GM12873 (cell line): ENCODE measurements at regions not wholly inside any gene's neighbourhood (a gene's known extent, or its start where the extent isn't known, plus 50 kb on each side); places are given as distances from the start of the nearest gene placed in this dataset.

Source experiments
- CTCF ChIP-seq: IDR thresholded peaks from 2 replicates; pipeline ENCODE4 v1.5.1; 2012; ENCODE audit warnings: low read depth, mild to moderate bottlenecking, moderate library complexity, low read length, control low read depth; ENCODE audit not compliant: insufficient read depth; ENCODE audit errors: missing control alignments

- TF ChIP-seq CTCF = no peak
Measured at GRCh38 chr5:57037355-57037754, 85.4 kb upstream of the MIER3 start.

DNA sequence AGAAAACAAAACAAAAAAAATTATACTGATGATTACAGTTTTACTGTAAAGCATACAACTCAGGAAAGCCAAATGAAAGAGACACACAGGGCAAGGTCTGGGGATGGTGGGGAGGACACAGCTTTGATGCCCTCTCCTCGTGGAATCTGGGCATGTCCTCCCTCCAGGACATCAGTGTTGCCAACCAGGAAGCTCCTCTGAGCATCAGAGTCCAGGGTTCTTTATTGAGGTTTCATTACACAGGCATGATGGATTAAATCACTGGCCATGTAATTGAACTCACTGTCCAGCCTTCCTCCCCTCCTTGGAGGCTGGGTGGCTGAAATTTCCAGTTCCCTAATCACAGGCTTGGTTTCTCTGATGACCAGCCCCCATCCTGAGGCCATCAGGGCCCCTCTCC lies 89.6 kb upstream of the MIER3 start:
- no peak for TF ChIP-seq CTCF

DNA sequence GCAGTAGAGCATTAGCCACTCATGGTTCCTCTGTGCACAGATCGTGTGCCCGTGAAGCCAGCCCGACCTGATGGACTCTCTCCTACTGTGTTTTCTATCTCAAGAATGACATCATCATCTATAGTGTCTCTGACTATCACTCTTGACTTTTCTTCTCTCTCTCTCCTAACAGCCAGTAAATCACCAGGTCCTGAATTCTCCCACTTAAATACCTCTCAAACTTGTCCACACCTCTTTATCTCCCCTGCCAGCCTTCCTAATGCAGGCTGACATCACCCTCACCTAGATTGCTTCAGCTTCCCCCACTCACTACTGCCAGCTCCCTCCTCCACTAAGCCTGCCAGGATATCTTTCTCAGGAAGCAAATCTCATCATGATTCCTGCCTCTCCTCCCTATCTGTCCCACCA lies 90.6 kb upstream of the MIER3 start:
- no peak for TF ChIP-seq CTCF

GRCh38 chr5:57054135-57054534 lies 102.2 kb upstream of the MIER3 start:
- TF ChIP-seq CTCF = no peak

DNA sequence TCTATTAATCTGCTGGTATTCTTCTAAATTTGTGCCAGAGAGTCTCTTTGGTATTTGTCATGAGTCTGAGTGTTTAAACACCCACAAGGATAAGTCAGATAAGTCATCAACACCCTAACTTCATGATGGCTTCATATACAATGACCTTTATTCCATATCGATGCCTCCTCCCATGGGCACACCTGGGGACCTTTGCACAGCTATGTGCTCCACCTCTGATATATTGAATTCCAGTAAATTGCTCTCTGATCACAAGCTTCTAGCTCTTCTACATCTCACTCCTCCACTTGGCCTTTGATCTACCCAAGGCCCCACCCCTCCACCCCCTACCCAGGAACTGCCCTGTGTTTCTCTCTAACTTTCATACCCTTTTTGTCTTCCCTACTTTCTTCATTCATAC lies 102.7 kb upstream of the MIER3 start:
- no peak for TF ChIP-seq CTCF

- no peak for TF ChIP-seq CTCF
Measured at GRCh38 chr5:57055731-57056130, 103.8 kb upstream of the MIER3 start.

DNA sequence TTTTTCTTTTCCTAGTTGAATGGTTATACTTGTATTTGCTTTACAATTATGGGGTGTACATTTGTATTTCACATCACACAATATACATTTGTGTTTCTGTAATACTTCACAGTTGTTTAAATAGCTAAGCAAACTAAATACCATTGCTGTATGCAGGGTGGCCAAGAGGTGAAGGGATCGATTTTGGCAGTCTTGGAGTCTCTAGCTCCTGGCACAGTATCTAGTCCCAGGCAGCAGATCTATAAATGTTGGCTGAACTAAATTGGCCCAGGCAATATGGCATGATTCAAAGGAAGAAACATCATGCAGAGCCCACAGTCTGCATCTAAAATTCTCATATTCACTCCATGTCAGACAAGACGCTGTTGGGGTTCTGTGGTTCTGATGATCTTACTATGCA lies 110.1 kb upstream of the GPBP1 start:
- no peak for TF ChIP-seq CTCF
